Osteoblast (primary cell): ENCODE measurements at regions not wholly inside any gene's neighbourhood (a gene's known extent, or its start where the extent isn't known, plus 50 kb on each side); places are given as distances from the start of the nearest gene placed in this dataset.
"Not testable (repeated sequence)": the region's sequence is repeated elsewhere in the genome, so short reads cannot be mapped to it uniquely, and the experiment has no call there.

ENCODE experiments used
- DNase-seq: peaks from one replicate; pipeline ENCODE4 v3.0.0; 2011; ENCODE audit warnings: low spot score, mixed read lengths; ENCODE audit not compliant: insufficient read length; ENCODE audit errors: missing footprints
- H2AFZ ChIP-seq: 2 replicates; pipeline ENCODE4 v1.6.0; 2011; ENCODE audit warnings: mild to moderate bottlenecking, low read length
- H3K27ac ChIP-seq: 2 replicates; pipeline ENCODE4 v1.5.1; 2011; ENCODE audit warnings: mild to moderate bottlenecking, low read depth, low read length, moderate library complexity
- H3K27me3 ChIP-seq: 2 replicates; pipeline ENCODE4 v1.6.0; 2012; ENCODE audit warnings: mild to moderate bottlenecking, control low read depth, inconsistent platforms, low read length, moderate library complexity; ENCODE audit not compliant: insufficient read depth
- H3K36me3 ChIP-seq: 2 replicates; pipeline ENCODE4 v1.5.1; 2011; ENCODE audit warnings: mild to moderate bottlenecking, low read length, control low read depth, moderate library complexity; ENCODE audit not compliant: insufficient read depth
- H3K4me1 ChIP-seq: 2 replicates; pipeline ENCODE4 v1.5.1; 2011; ENCODE audit warnings: mild to moderate bottlenecking, low read length, control low read depth, moderate library complexity; ENCODE audit not compliant: insufficient read depth
- H3K4me2 ChIP-seq: 2 replicates; pipeline ENCODE4 v1.6.0; 2011; ENCODE audit warnings: mild to moderate bottlenecking, low read length; ENCODE audit not compliant: insufficient read depth
- H3K4me3 ChIP-seq: fragments of 200-600 bp; sonication (generic); 3 replicates; pipeline ENCODE4 v1.5.1; 2012; ENCODE audit warnings: mild to moderate bottlenecking, low read length, inconsistent platforms; ENCODE audit not compliant: insufficient read depth
- H3K79me2 ChIP-seq: 2 replicates; pipeline ENCODE4 v1.6.0; 2012; ENCODE audit warnings: mild to moderate bottlenecking, low read length, control low read depth, inconsistent platforms; ENCODE audit not compliant: insufficient read depth
- H3K9me3 ChIP-seq: 2 replicates; pipeline ENCODE4 v1.5.1; 2011; ENCODE audit warnings: low read depth, low read length, control low read depth
- H4K20me1 ChIP-seq: 2 replicates; pipeline ENCODE4 v1.6.0; 2012; ENCODE audit warnings: mild to moderate bottlenecking, low read length, control low read depth; ENCODE audit not compliant: insufficient read depth
- CTCF ChIP-seq: IDR thresholded peaks from 2 replicates; pipeline ENCODE4 v1.5.1; 2011; ENCODE audit warnings: mild to moderate bottlenecking, low read depth, low read length, moderate library complexity; ENCODE audit errors: extremely low read depth

GRCh38 chr5:32866138-32866537 is 155.0 kb downstream of the NPR3 start:
- H2AFZ ChIP-seq = no peak overlapping the region
- peaks cover 11% of the 10 kb centered on the region for H3K4me1 ChIP-seq
- no peaks in the 10 kb centered on the region for H3K36me3 ChIP-seq
- H3K4me2 ChIP-seq = no peak overlapping the region
- H3K9me3 ChIP-seq = no peaks in the 10 kb centered on the region
- no peak overlapping the region for H3K27ac ChIP-seq
- no peak for DNase-seq
- no peak overlapping the region for H3K4me3 ChIP-seq
- no peaks in the 10 kb centered on the region for H4K20me1 ChIP-seq
- H3K27me3 ChIP-seq = no peaks in the 10 kb centered on the region
- no peak for TF ChIP-seq CTCF
- H3K79me2 ChIP-seq = no peaks in the 10 kb centered on the region

- TF ChIP-seq CTCF = no peak
- Histone ChIP-seq H2AFZ (no peak overlapping the region), H3K4me2 (no peak overlapping the region), H3K27ac (no peak overlapping the region), H3K4me3 (no peak overlapping the region), H4K20me1 (no peaks in the 10 kb centered on the region), H3K79me2 (no peaks in the 10 kb centered on the region), H3K9me3 (peaks cover 2% of the 10 kb centered on the region), H3K27me3 (no peaks in the 10 kb centered on the region), H3K4me1 (peaks cover 11% of the 10 kb centered on the region), H3K36me3 (no peaks in the 10 kb centered on the region)
- no peak for DNase-seq
Observed at GRCh38 chr5:32869216-32869615, 158.1 kb downstream of the NPR3 start.

- H3K4me3 ChIP-seq = no peak overlapping the region
- peaks cover 2% of the 10 kb centered on the region for H3K9me3 ChIP-seq
- H2AFZ ChIP-seq = no peak overlapping the region
- H3K4me1 ChIP-seq = peaks cover 8% of the 10 kb centered on the region
- H3K27ac ChIP-seq = no peak overlapping the region
- H3K79me2 ChIP-seq = no peaks in the 10 kb centered on the region
- H4K20me1 ChIP-seq = no peaks in the 10 kb centered on the region
- TF ChIP-seq CTCF = no peak
- no peak for DNase-seq
- H3K4me2 ChIP-seq = no peak overlapping the region
- H3K36me3 ChIP-seq = no peaks in the 10 kb centered on the region
- no peaks in the 10 kb centered on the region for H3K27me3 ChIP-seq
Observed at GRCh38 chr5:32876791-32877190, 165.7 kb downstream of the NPR3 start.

GRCh38 chr5:32879364-32879763 is 168.2 kb downstream of the NPR3 start:
- not testable (repeated sequence) for H3K27ac ChIP-seq, H3K79me2 ChIP-seq, H3K36me3 ChIP-seq, DNase-seq, H3K4me2 ChIP-seq, H3K4me3 ChIP-seq, H4K20me1 ChIP-seq, H3K27me3 ChIP-seq, H3K4me1 ChIP-seq, H2AFZ ChIP-seq, H3K9me3 ChIP-seq
